Fibroblast of lung (primary cell): ENCODE measurements at regions not wholly inside any gene's neighbourhood (a gene's known extent, or its start where the extent isn't known, plus 50 kb on each side); places are given as distances from the start of the nearest gene placed in this dataset.

Source experiments
- DNase-seq, 2 donors: peaks; one replicate each; pipeline versions ENCODE4 v3.0.0 to v3.0.0-alpha.2; 2010; ENCODE audit warnings: low read depth in 2 of 2
- H2AFZ ChIP-seq: 2 replicates; pipeline ENCODE4 v1.5.1; 2012; ENCODE audit warnings: low read length, control low read depth, inconsistent platforms
- H3K27ac ChIP-seq: 2 replicates; pipeline ENCODE4 v1.5.1; 2011; ENCODE audit warnings: low read length, control low read depth; ENCODE audit not compliant: insufficient read depth
- H3K27me3 ChIP-seq: 2 replicates; pipeline ENCODE4 v1.5.1; 2011; ENCODE audit warnings: mild to moderate bottlenecking, low read length; ENCODE audit not compliant: control insufficient read depth, insufficient read depth
- H3K36me3 ChIP-seq: 2 replicates; pipeline ENCODE4 v1.5.1; 2011; ENCODE audit warnings: low read length; ENCODE audit not compliant: control insufficient read depth, insufficient read depth
- H3K4me1 ChIP-seq: 2 replicates; pipeline ENCODE4 v1.5.1; 2011; ENCODE audit warnings: low read length; ENCODE audit not compliant: control insufficient read depth, insufficient read depth; ENCODE audit errors: extremely low read depth
- H3K4me2 ChIP-seq: 2 replicates; pipeline ENCODE4 v1.5.1; 2011; ENCODE audit warnings: low read length, control low read depth; ENCODE audit not compliant: insufficient read depth; ENCODE audit errors: extremely low read depth
- H3K4me3 ChIP-seq, 4 experiments: fragments of 200-600 bp in 1 of 4; sonication (generic) in 1 of 4; replicated peaks in 1 of 4; 2 replicates each; pipeline ENCODE4 v1.5.1; 2011 to 2016; ENCODE audit warnings: low read length in 4 of 4, low read depth in 3 of 4, mild to moderate bottlenecking in 3 of 4, control low read depth in 2 of 4, inconsistent platforms in 1 of 4, mixed read lengths in 1 of 4; ENCODE audit not compliant: insufficient read depth in 1 of 4; ENCODE audit errors: control extremely low read depth in 1 of 4
- H3K79me2 ChIP-seq: 2 replicates; pipeline ENCODE4 v1.5.1; 2012; ENCODE audit warnings: mild to moderate bottlenecking, low read length, inconsistent platforms; ENCODE audit not compliant: control insufficient read depth, insufficient read depth
- H3K9ac ChIP-seq: 2 replicates; pipeline ENCODE4 v1.5.1; 2011; ENCODE audit warnings: mild to moderate bottlenecking, low read length, control low read depth; ENCODE audit not compliant: insufficient read depth
- H3K9me3 ChIP-seq: 2 replicates; pipeline ENCODE4 v1.5.1; 2012; ENCODE audit warnings: low read depth, low read length; ENCODE audit not compliant: control insufficient read depth, insufficient read depth
- H4K20me1 ChIP-seq: 2 replicates; pipeline ENCODE4 v1.5.1; 2011; ENCODE audit warnings: low read length; ENCODE audit not compliant: control insufficient read depth, insufficient read depth; ENCODE audit errors: extremely low read depth
- EZH2 ChIP-seq: IDR thresholded peaks from 2 replicates; pipeline ENCODE4 v1.5.1; 2012; ENCODE audit warnings: low read length, control low read depth, mild to moderate bottlenecking; ENCODE audit errors: missing control alignments
- TF ChIP-seq, protein P1 (sequence below), 2 donors: IDR thresholded peaks in 1 of 2; conservative IDR thresholded peaks in 1 of 2; 1 replicate in 1 of 2; 2 replicates in 1 of 2; pipeline ENCODE4 v1.5.1; 2011 to 2012; ENCODE audit warnings: low read length in 2 of 2, control low read depth in 1 of 2, inconsistent platforms in 1 of 2, low read depth in 1 of 2, mild to moderate bottlenecking in 1 of 2

DNA sequence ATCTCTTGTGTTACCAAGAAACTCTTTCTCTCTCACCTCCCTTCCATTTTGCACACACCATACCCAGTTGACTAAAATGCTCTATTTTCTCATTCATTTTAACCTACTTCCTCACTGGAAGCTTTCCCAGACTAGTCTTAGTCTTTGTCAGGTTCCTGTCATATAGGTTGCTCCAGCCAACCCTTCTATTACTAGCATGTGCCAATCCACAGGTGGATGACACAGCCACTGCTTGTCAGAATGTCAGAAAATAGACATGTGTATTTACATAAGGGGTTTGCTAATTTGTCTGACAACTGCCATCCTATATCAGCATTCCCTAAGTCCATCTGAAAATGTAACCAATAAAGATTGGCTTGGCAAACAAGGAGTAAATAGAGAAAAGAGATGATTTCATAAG lies 239.2 kb upstream of the SMIM31 start:
- Histone ChIP-seq H3K4me2 (no peak overlapping the region), H3K79me2 (no peaks in the 10 kb centered on the region), H3K9me3 (no peaks in the 10 kb centered on the region), H4K20me1 (no peaks in the 10 kb centered on the region), H3K27ac (no peak overlapping the region), H3K4me1 (no peaks in the 10 kb centered on the region), H3K36me3 (no peaks in the 10 kb centered on the region), H3K27me3 (no peaks in the 10 kb centered on the region), H3K9ac (no peak overlapping the region), H3K4me3 (no peak overlapping the region), H2AFZ (no peak overlapping the region)
- DNase-seq = no peak
- TF ChIP-seq, protein P1, sequence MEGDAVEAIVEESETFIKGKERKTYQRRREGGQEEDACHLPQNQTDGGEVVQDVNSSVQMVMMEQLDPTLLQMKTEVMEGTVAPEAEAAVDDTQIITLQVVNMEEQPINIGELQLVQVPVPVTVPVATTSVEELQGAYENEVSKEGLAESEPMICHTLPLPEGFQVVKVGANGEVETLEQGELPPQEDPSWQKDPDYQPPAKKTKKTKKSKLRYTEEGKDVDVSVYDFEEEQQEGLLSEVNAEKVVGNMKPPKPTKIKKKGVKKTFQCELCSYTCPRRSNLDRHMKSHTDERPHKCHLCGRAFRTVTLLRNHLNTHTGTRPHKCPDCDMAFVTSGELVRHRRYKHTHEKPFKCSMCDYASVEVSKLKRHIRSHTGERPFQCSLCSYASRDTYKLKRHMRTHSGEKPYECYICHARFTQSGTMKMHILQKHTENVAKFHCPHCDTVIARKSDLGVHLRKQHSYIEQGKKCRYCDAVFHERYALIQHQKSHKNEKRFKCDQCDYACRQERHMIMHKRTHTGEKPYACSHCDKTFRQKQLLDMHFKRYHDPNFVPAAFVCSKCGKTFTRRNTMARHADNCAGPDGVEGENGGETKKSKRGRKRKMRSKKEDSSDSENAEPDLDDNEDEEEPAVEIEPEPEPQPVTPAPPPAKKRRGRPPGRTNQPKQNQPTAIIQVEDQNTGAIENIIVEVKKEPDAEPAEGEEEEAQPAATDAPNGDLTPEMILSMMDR (conservative IDR thresholded peaks at IDR 0.05 in 1 of 2, IDR thresholded peaks at IDR 0.05 in 1 of 2; ENCODE audit: low read depth in 1 of 2, low read length in 2 of 2) = no peak
- no peak for TF ChIP-seq EZH2

DNA sequence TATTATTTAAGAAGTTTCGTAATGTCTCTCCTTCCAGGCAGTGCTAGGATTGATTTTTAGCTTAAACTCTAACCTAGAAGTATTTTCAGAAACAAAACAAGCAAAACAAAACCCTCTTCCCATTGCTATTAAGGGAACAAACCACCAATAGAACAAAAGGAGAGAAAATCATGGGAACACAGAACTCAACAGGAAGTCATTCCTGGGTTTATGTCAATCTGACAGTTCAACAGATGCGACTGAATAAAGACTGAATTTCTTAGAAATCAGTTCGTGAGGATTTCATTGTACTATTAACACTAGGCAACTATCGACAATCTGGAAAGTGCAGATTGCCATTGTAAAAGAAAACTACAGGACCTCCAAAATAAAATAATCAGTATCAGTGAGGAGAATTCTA lies 229.1 kb upstream of the SMIM31 start:
- Histone ChIP-seq H3K9me3 (no peaks in the 10 kb centered on the region), H3K4me2 (no peak overlapping the region), H3K27ac (no peak overlapping the region), H3K9ac (no peak overlapping the region), H3K36me3 (no peaks in the 10 kb centered on the region), H3K4me1 (no peaks in the 10 kb centered on the region), H4K20me1 (no peaks in the 10 kb centered on the region), H3K79me2 (no peaks in the 10 kb centered on the region), H3K27me3 (no peaks in the 10 kb centered on the region), H3K4me3 (no peak overlapping the region), H2AFZ (no peak overlapping the region)
- TF ChIP-seq, protein P1 (conservative IDR thresholded peaks at IDR 0.05 in 1 of 2, IDR thresholded peaks at IDR 0.05 in 1 of 2; ENCODE audit: low read depth in 1 of 2, low read length in 2 of 2) = no peak
- TF ChIP-seq EZH2 = no peak
- DNase-seq = no peak

GRCh38 chr4:164526933-164527583 lies 226.9 kb upstream of the SMIM31 start:
- H4K20me1 ChIP-seq = no peaks in the 10 kb centered on the region
- no peak overlapping the region for H3K4me3 ChIP-seq
- H3K4me2 ChIP-seq = no peak overlapping the region
- no peak for TF ChIP-seq EZH2
- TF ChIP-seq, protein P1 (conservative IDR thresholded peaks at IDR 0.05 in 1 of 2, IDR thresholded peaks at IDR 0.05 in 1 of 2; ENCODE audit: low read depth in 1 of 2, low read length in 2 of 2) = no peak
- H3K27ac ChIP-seq = no peak overlapping the region
- no peaks in the 10 kb centered on the region for H3K36me3 ChIP-seq
- no peaks in the 10 kb centered on the region for H3K79me2 ChIP-seq
- no peak overlapping the region for H3K9ac ChIP-seq
- no peaks in the 10 kb centered on the region for H3K27me3 ChIP-seq
- DNase-seq = no peak
- H3K4me1 ChIP-seq = no peaks in the 10 kb centered on the region
- H2AFZ ChIP-seq = no peak overlapping the region
- H3K9me3 ChIP-seq = no peaks in the 10 kb centered on the region
